SK-N-SH (cell line): ENCODE measurements at regions not wholly inside any gene's neighbourhood (a gene's known extent, or its start where the extent isn't known, plus 50 kb on each side); places are given as distances from the start of the nearest gene placed in this dataset.

Experiments used
- ELF1 ChIP-seq: IDR thresholded peaks from 2 replicates; pipeline ENCODE4 v1.4.0; 2012
- EP300 ChIP-seq, 2 experiments: IDR thresholded peaks; 2 replicates each; pipeline versions ENCODE4 v1.4.0 to v1.6.1; 2012; ENCODE audit warnings: borderline replicate concordance in 1 of 2, low read depth in 1 of 2, low read length in 1 of 2
- EZH2phosphoT487 ChIP-seq: fragments of 200-600 bp; sonication (generic); IDR thresholded peaks from 2 replicates; pipeline ENCODE4 v1.6.1; 2017; ENCODE audit warnings: low read depth, mixed run types, mild to moderate bottlenecking, antibody characterized with exemption, moderate library complexity, borderline replicate concordance
- FOXM1 ChIP-seq: IDR thresholded peaks from 2 replicates; pipeline ENCODE4 v1.4.0; 2012; ENCODE audit warnings: low read depth, mild to moderate bottlenecking
- GABPA ChIP-seq: IDR thresholded peaks from 2 replicates; pipeline ENCODE4 v1.4.0; 2012; ENCODE audit warnings: low read depth, mild to moderate bottlenecking
- NRF1 ChIP-seq: IDR thresholded peaks from 2 replicates; pipeline ENCODE4 v1.6.1; 2012; ENCODE audit warnings: low read depth, mild to moderate bottlenecking, low read length
- POLR2AphosphoS5 ChIP-seq: IDR thresholded peaks from 2 replicates; pipeline ENCODE4 v1.6.1; 2012; ENCODE audit warnings: low read depth, low read length
- RAD21 ChIP-seq: IDR thresholded peaks from 2 replicates; pipeline ENCODE4 v1.6.1; 2012; ENCODE audit warnings: mild to moderate bottlenecking, low read length
- RXRA ChIP-seq: IDR thresholded peaks from 2 replicates; pipeline ENCODE4 v1.4.0; 2012; ENCODE audit warnings: low read depth, mild to moderate bottlenecking, borderline replicate concordance
- TEAD4 ChIP-seq: IDR thresholded peaks from 2 replicates; pipeline ENCODE4 v1.4.0; 2012; ENCODE audit warnings: mild to moderate bottlenecking, borderline replicate concordance; ENCODE audit not compliant: insufficient read depth
- TF ChIP-seq, protein P1 (sequence below): fragments of 200-600 bp; sonication (generic); IDR thresholded peaks from 2 replicates; pipeline ENCODE4 v1.6.1; 2017; ENCODE audit warnings: antibody characterized with exemption, mild to moderate bottlenecking, moderate library complexity
- TF ChIP-seq, protein P2 (sequence below): IDR thresholded peaks from 2 replicates; pipeline ENCODE4 v1.6.1; 2012; ENCODE audit warnings: mild to moderate bottlenecking, low read depth, low read length, moderate library complexity
- TF ChIP-seq, protein P3 (sequence below): fragments of 150-350 bp; IDR thresholded peaks from 2 replicates; pipeline ENCODE4 v1.6.1; 2017; ENCODE audit warnings: antibody characterized with exemption, low read length, low read depth, borderline replicate concordance

DNA sequence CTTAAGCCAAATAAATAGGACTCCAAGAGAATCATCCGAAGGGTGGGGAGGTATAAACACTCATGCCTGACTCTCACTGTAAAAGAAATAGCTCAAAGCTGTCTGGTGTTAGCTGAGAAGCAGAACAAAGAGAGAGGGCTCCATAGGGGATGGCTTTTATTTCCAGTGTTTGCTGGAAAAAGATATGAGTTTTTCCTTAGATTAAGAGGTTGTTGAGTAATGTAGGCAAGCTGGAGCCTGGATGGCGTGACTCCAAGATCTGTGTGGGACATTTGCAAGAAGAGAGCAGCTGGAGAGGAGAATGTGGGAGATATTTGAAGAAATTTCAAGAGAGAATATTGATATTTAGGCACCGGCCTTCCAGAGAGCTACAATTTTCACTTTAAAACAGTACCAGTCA lies 793.7 kb upstream of the RGMB start:
- TF ChIP-seq TEAD4 = no peak
- TF ChIP-seq, protein P1, sequence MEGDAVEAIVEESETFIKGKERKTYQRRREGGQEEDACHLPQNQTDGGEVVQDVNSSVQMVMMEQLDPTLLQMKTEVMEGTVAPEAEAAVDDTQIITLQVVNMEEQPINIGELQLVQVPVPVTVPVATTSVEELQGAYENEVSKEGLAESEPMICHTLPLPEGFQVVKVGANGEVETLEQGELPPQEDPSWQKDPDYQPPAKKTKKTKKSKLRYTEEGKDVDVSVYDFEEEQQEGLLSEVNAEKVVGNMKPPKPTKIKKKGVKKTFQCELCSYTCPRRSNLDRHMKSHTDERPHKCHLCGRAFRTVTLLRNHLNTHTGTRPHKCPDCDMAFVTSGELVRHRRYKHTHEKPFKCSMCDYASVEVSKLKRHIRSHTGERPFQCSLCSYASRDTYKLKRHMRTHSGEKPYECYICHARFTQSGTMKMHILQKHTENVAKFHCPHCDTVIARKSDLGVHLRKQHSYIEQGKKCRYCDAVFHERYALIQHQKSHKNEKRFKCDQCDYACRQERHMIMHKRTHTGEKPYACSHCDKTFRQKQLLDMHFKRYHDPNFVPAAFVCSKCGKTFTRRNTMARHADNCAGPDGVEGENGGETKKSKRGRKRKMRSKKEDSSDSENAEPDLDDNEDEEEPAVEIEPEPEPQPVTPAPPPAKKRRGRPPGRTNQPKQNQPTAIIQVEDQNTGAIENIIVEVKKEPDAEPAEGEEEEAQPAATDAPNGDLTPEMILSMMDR = no peak
- no peak for TF ChIP-seq POLR2AphosphoS5
- no peak for TF ChIP-seq RAD21
- TF ChIP-seq GABPA = no peak
- no peak for TF ChIP-seq EP300 (IDR thresholded peaks at IDR 0.05; ENCODE audit: borderline replicate concordance in 1 of 2, low read depth in 1 of 2, low read length in 1 of 2)
- no peak for TF ChIP-seq RXRA
- no peak for TF ChIP-seq EZH2phosphoT487
- TF ChIP-seq, protein P2, sequence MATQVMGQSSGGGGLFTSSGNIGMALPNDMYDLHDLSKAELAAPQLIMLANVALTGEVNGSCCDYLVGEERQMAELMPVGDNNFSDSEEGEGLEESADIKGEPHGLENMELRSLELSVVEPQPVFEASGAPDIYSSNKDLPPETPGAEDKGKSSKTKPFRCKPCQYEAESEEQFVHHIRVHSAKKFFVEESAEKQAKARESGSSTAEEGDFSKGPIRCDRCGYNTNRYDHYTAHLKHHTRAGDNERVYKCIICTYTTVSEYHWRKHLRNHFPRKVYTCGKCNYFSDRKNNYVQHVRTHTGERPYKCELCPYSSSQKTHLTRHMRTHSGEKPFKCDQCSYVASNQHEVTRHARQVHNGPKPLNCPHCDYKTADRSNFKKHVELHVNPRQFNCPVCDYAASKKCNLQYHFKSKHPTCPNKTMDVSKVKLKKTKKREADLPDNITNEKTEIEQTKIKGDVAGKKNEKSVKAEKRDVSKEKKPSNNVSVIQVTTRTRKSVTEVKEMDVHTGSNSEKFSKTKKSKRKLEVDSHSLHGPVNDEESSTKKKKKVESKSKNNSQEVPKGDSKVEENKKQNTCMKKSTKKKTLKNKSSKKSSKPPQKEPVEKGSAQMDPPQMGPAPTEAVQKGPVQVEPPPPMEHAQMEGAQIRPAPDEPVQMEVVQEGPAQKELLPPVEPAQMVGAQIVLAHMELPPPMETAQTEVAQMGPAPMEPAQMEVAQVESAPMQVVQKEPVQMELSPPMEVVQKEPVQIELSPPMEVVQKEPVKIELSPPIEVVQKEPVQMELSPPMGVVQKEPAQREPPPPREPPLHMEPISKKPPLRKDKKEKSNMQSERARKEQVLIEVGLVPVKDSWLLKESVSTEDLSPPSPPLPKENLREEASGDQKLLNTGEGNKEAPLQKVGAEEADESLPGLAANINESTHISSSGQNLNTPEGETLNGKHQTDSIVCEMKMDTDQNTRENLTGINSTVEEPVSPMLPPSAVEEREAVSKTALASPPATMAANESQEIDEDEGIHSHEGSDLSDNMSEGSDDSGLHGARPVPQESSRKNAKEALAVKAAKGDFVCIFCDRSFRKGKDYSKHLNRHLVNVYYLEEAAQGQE = no peak
- TF ChIP-seq, protein P3, sequence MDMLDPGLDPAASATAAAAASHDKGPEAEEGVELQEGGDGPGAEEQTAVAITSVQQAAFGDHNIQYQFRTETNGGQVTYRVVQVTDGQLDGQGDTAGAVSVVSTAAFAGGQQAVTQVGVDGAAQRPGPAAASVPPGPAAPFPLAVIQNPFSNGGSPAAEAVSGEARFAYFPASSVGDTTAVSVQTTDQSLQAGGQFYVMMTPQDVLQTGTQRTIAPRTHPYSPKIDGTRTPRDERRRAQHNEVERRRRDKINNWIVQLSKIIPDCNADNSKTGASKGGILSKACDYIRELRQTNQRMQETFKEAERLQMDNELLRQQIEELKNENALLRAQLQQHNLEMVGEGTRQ = no peak
- TF ChIP-seq NRF1 = no peak
- TF ChIP-seq FOXM1 = no peak
- no peak for TF ChIP-seq ELF1
